GM12878 (cell line): ENCODE measurements at regions not wholly inside any gene's neighbourhood (a gene's known extent, or its start where the extent isn't known, plus 50 kb on each side); places are given as distances from the start of the nearest gene placed in this dataset.

Experiments used
- ATAC-seq: fragments of 200-7000 bp; cut with Tn5 transposase; 3 replicates; pipeline ENCODE4 v1.9.1; 2020; ENCODE audit warnings: mild to moderate bottlenecking, moderate library complexity
- BruUV-seq: library from RNA; stranded (reverse); fragments of 400-500 nt; replicated peaks from 2 replicates; lab custom pipeline; 2021; lab: Mats Ljungman, UMichigan
- CTCF ChIA-PET: fragments of 300-600 bp; sonication (Branson Sonifier 250); formaldehyde crosslinking; extraction: SDS; loops from one replicate; lab custom pipeline; 2021; ENCODE audit warnings: inconsistent platforms; lab: Yijun Ruan, JAX
- POLR2A ChIA-PET: fragments of 350-600 bp; formaldehyde crosslinking; extraction: SDS; loops from one replicate; lab custom pipeline; 2021; ENCODE audit warnings: inconsistent platforms; lab: Charles Lee
- RAD21 ChIA-PET: fragments of 300-600 bp; sonication (Branson Sonifier 250); formaldehyde crosslinking; loops from one replicate; lab custom pipeline; 2023; ENCODE audit warnings: antibody characterized with exemption; ENCODE audit not compliant: unreplicated experiment; lab: Charles Lee
- SMC1A ChIA-PET: fragments of 300-600 bp; sonication (Branson Sonifier 250); formaldehyde crosslinking; loops from one replicate; lab custom pipeline; 2023; ENCODE audit not compliant: unreplicated experiment, uncharacterized antibody; lab: Charles Lee
- DNase-seq: peaks from one replicate; pipeline ENCODE4 v3.0.0-alpha.2; 2011; ENCODE audit warnings: low read depth, low spot score
- FAIRE-seq: peaks from 3 replicates; lab custom pipeline; 2011; peaks lifted over from hg19 to GRCh38; lab: Jason Lieb, UNC
- H2AFZ ChIP-seq: 2 replicates; pipeline ENCODE4 v1.6.0; 2011; ENCODE audit warnings: low read depth, low read length, control low read depth; ENCODE audit not compliant: control insufficient read depth
- H3K27ac ChIP-seq: 2 replicates; pipeline ENCODE4 v1.5.1; 2011; ENCODE audit warnings: control low read depth; ENCODE audit not compliant: control insufficient read depth, insufficient read depth
- H3K27me3 ChIP-seq, 2 experiments: replicated peaks in 1 of 2; 2 replicates each; pipeline versions ENCODE4 v1.6.0 to v1.6.1; 2011; ENCODE audit warnings: low read length in 1 of 2; ENCODE audit not compliant: control insufficient read depth in 2 of 2, insufficient read depth in 2 of 2
- H3K36me3 ChIP-seq, 2 experiments: 2 replicates each; pipeline ENCODE4 v1.5.1; 2011; ENCODE audit warnings: low read length in 1 of 2; ENCODE audit not compliant: control insufficient read depth in 2 of 2, insufficient read depth in 2 of 2
- H3K4me1 ChIP-seq: 2 replicates; pipeline ENCODE4 v1.6.1; 2011; ENCODE audit warnings: mild to moderate bottlenecking, low read length, moderate library complexity, mixed read lengths; ENCODE audit not compliant: control insufficient read depth, insufficient read depth
- H3K4me2 ChIP-seq: 2 replicates; pipeline ENCODE4 v1.6.0; 2011; ENCODE audit warnings: control low read depth; ENCODE audit not compliant: control insufficient read depth, insufficient read depth
- H3K4me3 ChIP-seq: fragments of 200-600 bp; sonication (generic); 2 replicates; pipeline ENCODE4 v1.5.1; 2016
- H3K79me2 ChIP-seq: 2 replicates; pipeline ENCODE4 v1.6.0; 2011; ENCODE audit warnings: low read length; ENCODE audit not compliant: control insufficient read depth, insufficient read depth
- H3K9ac ChIP-seq: 2 replicates; pipeline ENCODE4 v1.8.0; 2011; ENCODE audit warnings: low read length, control low read depth, mixed read lengths; ENCODE audit not compliant: control insufficient read depth, insufficient read depth
- H3K9me3 ChIP-seq: replicated peaks from 3 replicates; pipeline ENCODE4 v1.5.1; 2011; ENCODE audit warnings: mild to moderate bottlenecking, low read length; ENCODE audit not compliant: control insufficient read depth, insufficient read depth
- H4K20me1 ChIP-seq: 2 replicates; pipeline ENCODE4 v1.6.0; 2011; ENCODE audit not compliant: control insufficient read depth, insufficient read depth
- CBFB ChIP-seq: IDR thresholded peaks from 2 replicates; pipeline ENCODE4 v1.6.1; 2016; ENCODE audit warnings: antibody characterized with exemption, low read depth
- NFIC ChIP-seq: IDR thresholded peaks from 2 replicates; pipeline ENCODE4 v1.6.1; 2012; ENCODE audit warnings: low read depth, mild to moderate bottlenecking, inconsistent platforms, low read length, moderate library complexity
- NR2F1 ChIP-seq: fragments of 450-650 bp; conservative IDR thresholded peaks from 2 replicates; pipeline ENCODE4 v1.6.1; 2017; ENCODE audit warnings: mild to moderate bottlenecking
- PAX8 ChIP-seq: fragments of 450-650 bp; IDR thresholded peaks from 2 replicates; pipeline ENCODE4 v1.6.1; 2017; ENCODE audit warnings: mild to moderate bottlenecking, moderate library complexity
- RCOR1 ChIP-seq: conservative IDR thresholded peaks from 2 replicates; pipeline ENCODE4 v1.6.1; 2012; ENCODE audit warnings: low read depth, low read length, improper control_type of control experiment
- RFX5 ChIP-seq: IDR thresholded peaks from 2 replicates; pipeline ENCODE4 v1.6.1; 2011; ENCODE audit warnings: low read depth, low read length, improper control_type of control experiment
- RUNX3 ChIP-seq: IDR thresholded peaks from 2 replicates; pipeline ENCODE4 v1.6.1; 2012; ENCODE audit warnings: low read length, inconsistent platforms
- STAT1 ChIP-seq: fragments of 450-650 bp; conservative IDR thresholded peaks from 2 replicates; pipeline ENCODE4 v1.6.1; 2014; ENCODE audit warnings: antibody characterized with exemption, mild to moderate bottlenecking
- SUZ12 ChIP-seq: fragments of 200-600 bp; sonication (generic); IDR thresholded peaks from one replicate; pipeline ENCODE4 v1.6.1; 2018; ENCODE audit warnings: antibody characterized with exemption, mild to moderate bottlenecking; ENCODE audit not compliant: unreplicated experiment
- WRNIP1 ChIP-seq: IDR thresholded peaks from 2 replicates; pipeline ENCODE4 v1.6.1; 2011; ENCODE audit warnings: low read depth, low read length, improper control_type of control experiment, borderline replicate concordance
- in situ Hi-C: fragments of 300-500 bp; cut with MboI; formaldehyde crosslinking; loops from 9 replicates; pipeline ENCODE4 v1.14.3; 2018; ENCODE audit warnings: mixed read lengths
- intact Hi-C: fragments of 100-400 bp; cut with micrococcal nuclease; formaldehyde crosslinking; loops from one replicate; pipeline ENCODE4 v1.14.2; 2022; ENCODE audit not compliant: unreplicated experiment
- TF ChIP-seq, protein P1 (sequence below): fragments of 450-650 bp; IDR thresholded peaks from 2 replicates; pipeline ENCODE4 v1.6.1; 2017; ENCODE audit warnings: low read depth, mild to moderate bottlenecking, moderate library complexity
- TF ChIP-seq, protein P2 (sequence below), 3 experiments: IDR thresholded peaks in 2 of 3; conservative IDR thresholded peaks in 1 of 3; 2 replicates each; pipeline ENCODE4 v1.5.1; 2011; ENCODE audit warnings: low read depth in 3 of 3, low read length in 3 of 3, mild to moderate bottlenecking in 3 of 3, control low read depth in 2 of 3, moderate library complexity in 2 of 3, inconsistent platforms in 1 of 3, mixed read lengths in 1 of 3; ENCODE audit not compliant: control insufficient read depth in 2 of 3, insufficient read depth in 1 of 3; ENCODE audit errors: extremely low read depth in 1 of 3
- TF ChIP-seq, protein P3 (sequence below): fragments of 450-650 bp; formaldehyde crosslinking; IDR thresholded peaks from 2 replicates; pipeline ENCODE4 v1.4.0; 2020; ENCODE audit warnings: mild to moderate bottlenecking, moderate library complexity

DNA sequence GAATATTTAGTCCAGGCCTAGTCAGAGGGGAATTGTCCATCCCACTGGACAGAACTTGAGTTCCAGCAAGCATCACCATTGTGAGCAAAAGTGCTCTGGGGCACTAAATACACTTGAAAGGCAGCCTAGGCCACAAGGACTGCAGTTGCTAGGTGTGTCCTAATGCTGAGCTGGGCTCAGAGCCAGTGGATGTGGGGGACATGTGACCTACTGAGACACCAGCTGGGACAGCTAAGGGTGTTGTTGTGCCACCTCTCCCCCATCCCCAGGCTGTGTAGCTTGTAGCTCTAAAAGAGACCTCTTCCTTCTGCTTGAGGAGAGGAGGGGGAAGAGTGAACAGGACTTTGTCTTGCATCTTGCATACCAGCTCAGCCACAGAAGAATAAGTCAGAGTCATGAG lies 120.9 kb downstream of the DTWD1 start:
- no peaks in the 10 kb centered on the region for H3K4me1 ChIP-seq
- H4K20me1 ChIP-seq: no peaks in the 10 kb centered on the region
- H3K4me3 ChIP-seq: no peak overlapping the region
- H3K79me2 ChIP-seq: no peaks in the 10 kb centered on the region
- no peaks in the 10 kb centered on the region for H3K27me3 ChIP-seq
- no peak for TF ChIP-seq CBFB
- no peak for TF ChIP-seq NFIC
- TF ChIP-seq, protein P1, sequence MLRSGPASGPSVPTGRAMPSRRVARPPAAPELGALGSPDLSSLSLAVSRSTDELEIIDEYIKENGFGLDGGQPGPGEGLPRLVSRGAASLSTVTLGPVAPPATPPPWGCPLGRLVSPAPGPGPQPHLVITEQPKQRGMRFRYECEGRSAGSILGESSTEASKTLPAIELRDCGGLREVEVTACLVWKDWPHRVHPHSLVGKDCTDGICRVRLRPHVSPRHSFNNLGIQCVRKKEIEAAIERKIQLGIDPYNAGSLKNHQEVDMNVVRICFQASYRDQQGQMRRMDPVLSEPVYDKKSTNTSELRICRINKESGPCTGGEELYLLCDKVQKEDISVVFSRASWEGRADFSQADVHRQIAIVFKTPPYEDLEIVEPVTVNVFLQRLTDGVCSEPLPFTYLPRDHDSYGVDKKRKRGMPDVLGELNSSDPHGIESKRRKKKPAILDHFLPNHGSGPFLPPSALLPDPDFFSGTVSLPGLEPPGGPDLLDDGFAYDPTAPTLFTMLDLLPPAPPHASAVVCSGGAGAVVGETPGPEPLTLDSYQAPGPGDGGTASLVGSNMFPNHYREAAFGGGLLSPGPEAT: no peak
- no peak for TF ChIP-seq STAT1
- TF ChIP-seq PAX8: no peak
- TF ChIP-seq, protein P2, sequence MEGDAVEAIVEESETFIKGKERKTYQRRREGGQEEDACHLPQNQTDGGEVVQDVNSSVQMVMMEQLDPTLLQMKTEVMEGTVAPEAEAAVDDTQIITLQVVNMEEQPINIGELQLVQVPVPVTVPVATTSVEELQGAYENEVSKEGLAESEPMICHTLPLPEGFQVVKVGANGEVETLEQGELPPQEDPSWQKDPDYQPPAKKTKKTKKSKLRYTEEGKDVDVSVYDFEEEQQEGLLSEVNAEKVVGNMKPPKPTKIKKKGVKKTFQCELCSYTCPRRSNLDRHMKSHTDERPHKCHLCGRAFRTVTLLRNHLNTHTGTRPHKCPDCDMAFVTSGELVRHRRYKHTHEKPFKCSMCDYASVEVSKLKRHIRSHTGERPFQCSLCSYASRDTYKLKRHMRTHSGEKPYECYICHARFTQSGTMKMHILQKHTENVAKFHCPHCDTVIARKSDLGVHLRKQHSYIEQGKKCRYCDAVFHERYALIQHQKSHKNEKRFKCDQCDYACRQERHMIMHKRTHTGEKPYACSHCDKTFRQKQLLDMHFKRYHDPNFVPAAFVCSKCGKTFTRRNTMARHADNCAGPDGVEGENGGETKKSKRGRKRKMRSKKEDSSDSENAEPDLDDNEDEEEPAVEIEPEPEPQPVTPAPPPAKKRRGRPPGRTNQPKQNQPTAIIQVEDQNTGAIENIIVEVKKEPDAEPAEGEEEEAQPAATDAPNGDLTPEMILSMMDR (IDR thresholded peaks at IDR 0.05 in 2 of 3, conservative IDR thresholded peaks at IDR 0.05 in 1 of 3; ENCODE audit: control insufficient read depth in 2 of 3, extremely low read depth in 1 of 3, insufficient read depth in 1 of 3, low read depth in 3 of 3, low read length in 3 of 3): no peak
- no peak for TF ChIP-seq WRNIP1
- TF ChIP-seq RUNX3: no peak
- no peak for TF ChIP-seq RFX5
- TF ChIP-seq, protein P3, sequence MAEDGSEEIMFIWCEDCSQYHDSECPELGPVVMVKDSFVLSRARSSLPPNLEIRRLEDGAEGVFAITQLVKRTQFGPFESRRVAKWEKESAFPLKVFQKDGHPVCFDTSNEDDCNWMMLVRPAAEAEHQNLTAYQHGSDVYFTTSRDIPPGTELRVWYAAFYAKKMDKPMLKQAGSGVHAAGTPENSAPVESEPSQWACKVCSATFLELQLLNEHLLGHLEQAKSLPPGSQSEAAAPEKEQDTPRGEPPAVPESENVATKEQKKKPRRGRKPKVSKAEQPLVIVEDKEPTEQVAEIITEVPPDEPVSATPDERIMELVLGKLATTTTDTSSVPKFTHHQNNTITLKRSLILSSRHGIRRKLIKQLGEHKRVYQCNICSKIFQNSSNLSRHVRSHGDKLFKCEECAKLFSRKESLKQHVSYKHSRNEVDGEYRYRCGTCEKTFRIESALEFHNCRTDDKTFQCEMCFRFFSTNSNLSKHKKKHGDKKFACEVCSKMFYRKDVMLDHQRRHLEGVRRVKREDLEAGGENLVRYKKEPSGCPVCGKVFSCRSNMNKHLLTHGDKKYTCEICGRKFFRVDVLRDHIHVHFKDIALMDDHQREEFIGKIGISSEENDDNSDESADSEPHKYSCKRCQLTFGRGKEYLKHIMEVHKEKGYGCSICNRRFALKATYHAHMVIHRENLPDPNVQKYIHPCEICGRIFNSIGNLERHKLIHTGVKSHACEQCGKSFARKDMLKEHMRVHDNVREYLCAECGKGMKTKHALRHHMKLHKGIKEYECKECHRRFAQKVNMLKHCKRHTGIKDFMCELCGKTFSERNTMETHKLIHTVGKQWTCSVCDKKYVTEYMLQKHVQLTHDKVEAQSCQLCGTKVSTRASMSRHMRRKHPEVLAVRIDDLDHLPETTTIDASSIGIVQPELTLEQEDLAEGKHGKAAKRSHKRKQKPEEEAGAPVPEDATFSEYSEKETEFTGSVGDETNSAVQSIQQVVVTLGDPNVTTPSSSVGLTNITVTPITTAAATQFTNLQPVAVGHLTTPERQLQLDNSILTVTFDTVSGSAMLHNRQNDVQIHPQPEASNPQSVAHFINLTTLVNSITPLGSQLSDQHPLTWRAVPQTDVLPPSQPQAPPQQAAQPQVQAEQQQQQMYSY (CRISPR knock-in tag): no peak
- no peak for TF ChIP-seq RCOR1
- no peak for TF ChIP-seq SUZ12
- no peak for TF ChIP-seq NR2F1
- H3K9me3 ChIP-seq: no peaks in the 10 kb centered on the region
- in situ Hi-C loops: no loop called here
- H3K36me3 ChIP-seq: no peaks in the 10 kb centered on the region
- SMC1A ChIA-PET: interaction anchor here (0.8 kb wide), 1 partner anchor 480 kb away, joined by 3 read pairs; no protein-coding TSS in a partner anchor
- RAD21 ChIA-PET: no interaction called here
- no peak overlapping the region for H3K9ac ChIP-seq
- FAIRE-seq (no peak), DNase-seq (no peak), ATAC-seq (no peak)
- CTCF ChIA-PET: no interaction called here
- intact Hi-C loops: no loop called here
- no TSS peak for BruUV-seq
- no peak overlapping the region for H3K27ac ChIP-seq
- H2AFZ ChIP-seq: no peak overlapping the region
- POLR2A ChIA-PET: no interaction called here
- no peak overlapping the region for H3K4me2 ChIP-seq
